GM10266 (cell line): ENCODE measurements at regions not wholly inside any gene's neighbourhood (a gene's known extent, or its start where the extent isn't known, plus 50 kb on each side); places are given as distances from the start of the nearest gene placed in this dataset.
"Not testable (repeated sequence)": the region's sequence is repeated elsewhere in the genome, so short reads cannot be mapped to it uniquely, and the experiment has no call there.

Experiments used
- DNase-seq: peaks from one replicate; pipeline ENCODE4 v3.0.0; 2012; ENCODE audit errors: extremely low spot score
- TF ChIP-seq, protein P1 (sequence below): IDR thresholded peaks from 2 replicates; pipeline ENCODE4 v1.5.1; 2012; ENCODE audit warnings: mild to moderate bottlenecking, low read depth; ENCODE audit not compliant: control insufficient read depth, insufficient read depth; ENCODE audit errors: missing control alignments

DNA sequence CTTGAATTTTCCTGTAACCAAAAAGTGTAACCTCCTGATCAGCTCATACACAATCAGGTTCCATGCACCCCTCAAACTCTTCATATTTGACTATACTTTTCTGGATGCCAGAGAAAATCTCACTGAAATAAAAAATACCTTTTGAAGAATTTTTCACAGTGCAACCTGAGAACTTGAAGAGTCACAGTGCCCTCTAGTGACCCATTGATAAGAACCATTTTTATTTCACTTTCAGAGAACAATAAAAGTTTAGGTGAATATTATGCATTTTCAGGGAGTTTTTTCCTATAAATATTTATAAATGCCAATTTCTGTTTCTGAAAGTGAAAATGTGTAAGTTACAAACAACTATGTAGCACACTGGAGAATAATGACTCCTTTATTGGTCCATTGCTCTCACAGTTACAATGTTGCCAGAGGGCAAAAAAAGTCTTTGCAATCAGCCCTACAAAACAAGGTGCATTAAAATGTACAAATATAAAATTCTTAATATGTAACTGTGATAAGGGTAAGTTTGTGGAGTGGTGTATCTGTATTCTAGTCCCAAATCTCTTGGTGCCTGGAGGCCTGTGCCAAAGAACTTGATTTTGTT, 153.6 kb upstream of the INTU start:
- TF ChIP-seq, protein P1, sequence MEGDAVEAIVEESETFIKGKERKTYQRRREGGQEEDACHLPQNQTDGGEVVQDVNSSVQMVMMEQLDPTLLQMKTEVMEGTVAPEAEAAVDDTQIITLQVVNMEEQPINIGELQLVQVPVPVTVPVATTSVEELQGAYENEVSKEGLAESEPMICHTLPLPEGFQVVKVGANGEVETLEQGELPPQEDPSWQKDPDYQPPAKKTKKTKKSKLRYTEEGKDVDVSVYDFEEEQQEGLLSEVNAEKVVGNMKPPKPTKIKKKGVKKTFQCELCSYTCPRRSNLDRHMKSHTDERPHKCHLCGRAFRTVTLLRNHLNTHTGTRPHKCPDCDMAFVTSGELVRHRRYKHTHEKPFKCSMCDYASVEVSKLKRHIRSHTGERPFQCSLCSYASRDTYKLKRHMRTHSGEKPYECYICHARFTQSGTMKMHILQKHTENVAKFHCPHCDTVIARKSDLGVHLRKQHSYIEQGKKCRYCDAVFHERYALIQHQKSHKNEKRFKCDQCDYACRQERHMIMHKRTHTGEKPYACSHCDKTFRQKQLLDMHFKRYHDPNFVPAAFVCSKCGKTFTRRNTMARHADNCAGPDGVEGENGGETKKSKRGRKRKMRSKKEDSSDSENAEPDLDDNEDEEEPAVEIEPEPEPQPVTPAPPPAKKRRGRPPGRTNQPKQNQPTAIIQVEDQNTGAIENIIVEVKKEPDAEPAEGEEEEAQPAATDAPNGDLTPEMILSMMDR, result peak; percentile 53
- DNase-seq, result peak; percentile 5

DNA sequence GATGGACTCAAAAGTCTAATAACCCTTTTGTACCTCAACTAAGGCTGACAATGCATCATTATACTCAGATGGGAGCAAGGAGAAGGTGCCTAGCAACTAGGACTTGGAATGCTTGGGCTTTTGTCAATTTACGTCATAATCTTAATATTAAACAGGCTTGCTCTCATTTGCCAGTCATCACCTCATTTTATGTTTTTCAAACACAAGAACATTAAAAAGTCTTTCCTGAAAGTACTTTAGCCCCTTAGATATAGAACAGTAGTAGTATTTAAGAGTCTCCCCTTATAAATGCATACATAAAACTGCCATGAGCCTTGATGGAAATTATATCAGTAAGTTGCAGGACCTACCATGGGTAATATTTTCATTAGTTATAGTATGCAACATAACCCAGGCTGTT, 150.7 kb upstream of the INTU start:
- no peak for DNase-seq
- TF ChIP-seq, protein P1, result no peak

DNA sequence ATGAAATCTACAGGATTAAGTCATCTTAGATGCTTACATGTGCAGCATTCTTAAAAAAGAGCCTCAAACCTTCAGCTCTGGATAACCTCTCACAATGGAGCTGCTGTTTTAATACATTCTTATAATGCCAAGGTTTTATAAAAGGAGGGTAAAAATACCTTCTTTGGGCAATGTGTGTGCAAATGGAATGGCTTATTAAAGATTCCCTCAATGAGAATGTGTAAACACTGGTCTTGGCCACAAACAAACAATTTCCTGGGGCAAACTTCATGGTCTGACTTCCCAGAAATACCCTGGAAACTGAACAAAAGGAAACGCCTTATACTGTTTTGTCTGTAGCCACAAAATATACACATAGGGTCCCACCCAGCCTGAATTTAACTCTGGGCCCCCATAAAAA, 148.6 kb upstream of the INTU start:
- DNase-seq, result no peak

DNA sequence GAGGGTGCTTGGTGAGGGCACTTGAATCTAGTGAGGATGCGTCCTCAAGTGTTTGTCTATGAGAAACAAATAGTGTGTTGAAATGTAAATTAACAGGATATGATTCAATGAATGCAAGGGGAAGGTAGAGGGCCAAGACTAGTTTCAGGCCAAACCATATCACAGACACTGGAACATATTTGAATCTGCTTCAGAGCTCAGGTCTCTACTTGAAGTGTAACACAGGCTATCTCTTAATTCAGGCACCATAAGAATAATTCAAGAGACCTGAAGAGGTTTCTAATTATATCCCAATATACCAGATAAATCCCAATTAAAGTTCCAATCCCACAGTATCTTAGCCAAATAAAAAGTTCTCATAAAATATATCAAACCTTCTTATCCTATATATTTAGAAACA, 146.5 kb upstream of the INTU start:
- TF ChIP-seq, protein P1, result no peak
- no peak for DNase-seq

More for the DNA sequence above, 148.6 kb upstream of the INTU start:
- TF ChIP-seq, protein P1, result no peak

DNA sequence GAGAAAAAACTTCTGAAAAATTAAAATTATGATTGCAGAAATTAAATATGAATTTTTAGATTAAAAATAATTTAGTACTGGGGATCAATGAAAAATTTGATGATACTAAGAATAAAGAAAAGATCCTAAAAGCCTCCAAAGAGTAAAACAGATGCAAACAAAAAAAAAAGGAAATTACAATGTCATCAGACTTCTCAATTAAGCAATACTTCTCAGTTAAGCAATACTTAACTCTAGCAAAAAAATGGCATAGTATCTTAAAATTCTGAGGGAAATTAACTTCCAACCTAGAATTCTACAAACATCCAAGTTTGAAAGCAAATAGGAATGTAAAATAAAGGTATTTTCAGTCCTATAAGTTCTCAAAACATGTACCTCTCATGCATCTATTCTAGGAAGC, 141.2 kb upstream of the INTU start:
- DNase-seq, result no peak

DNA sequence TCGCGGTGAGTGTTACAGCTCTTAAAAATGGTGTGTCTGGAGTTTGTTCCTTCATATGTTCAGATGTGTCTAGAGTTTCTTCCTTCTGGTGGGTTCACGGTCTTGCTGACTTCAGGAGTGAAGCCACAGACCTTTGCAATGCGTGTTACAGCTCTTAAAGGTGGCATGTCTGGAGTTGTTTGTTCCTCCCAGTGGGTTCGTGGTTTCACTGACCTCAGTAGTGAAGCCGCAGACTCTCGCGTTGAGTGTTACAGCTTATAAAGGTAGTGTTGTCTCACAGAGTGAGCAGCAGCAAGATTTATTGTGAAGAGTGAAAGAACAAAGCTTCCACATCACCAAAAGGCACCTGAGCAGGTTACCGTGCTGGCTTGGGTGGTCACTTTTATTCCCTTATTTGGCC, 135.9 kb upstream of the INTU start:
- not testable (repeated sequence) for DNase-seq

More for the DNA sequence above, 141.2 kb upstream of the INTU start:
- TF ChIP-seq, protein P1, result no peak

DNA sequence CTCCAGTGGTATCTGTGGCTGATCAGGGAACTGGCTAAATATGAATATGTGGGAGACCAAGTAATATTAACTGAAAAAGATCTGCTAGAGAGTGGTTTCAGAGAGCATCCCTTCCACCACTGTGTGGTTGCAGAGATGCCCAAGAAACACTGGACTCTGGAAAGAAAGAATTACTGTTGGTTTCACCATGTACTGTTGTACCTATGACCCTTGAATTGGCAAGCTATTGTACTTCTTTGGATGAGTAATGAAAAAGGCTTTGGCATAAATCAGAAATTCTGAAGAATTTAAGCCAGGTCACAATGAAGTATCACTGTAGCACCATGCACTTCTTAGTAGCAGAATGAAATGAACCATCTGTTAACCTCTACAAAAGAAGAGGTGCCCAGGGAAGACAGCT, 134.4 kb upstream of the INTU start:
- TF ChIP-seq, protein P1, result no peak
- DNase-seq, result no peak

DNA sequence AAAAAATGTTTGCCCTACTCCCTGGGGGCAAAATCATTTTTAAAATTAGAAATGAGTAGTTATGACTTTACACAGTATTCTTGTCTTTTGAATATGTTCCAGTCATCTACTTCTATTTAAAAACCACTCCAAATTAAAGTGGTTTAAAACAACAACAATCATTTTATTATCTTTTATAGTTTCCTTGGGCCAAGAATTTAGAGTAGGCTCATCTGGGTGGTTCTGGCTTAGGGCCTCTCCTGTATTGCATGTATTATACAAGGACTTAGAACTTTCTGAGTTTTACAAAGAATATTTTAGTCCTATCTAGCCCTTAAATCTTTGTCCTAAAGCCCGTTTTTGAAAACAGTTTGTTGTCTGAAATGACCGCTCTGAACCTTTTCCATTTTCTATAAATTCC, 132.5 kb upstream of the INTU start:
- TF ChIP-seq, protein P1, result no peak
- no peak for DNase-seq
